ENCODE measurements at regions not wholly inside any gene's neighbourhood (a gene's known extent, or its start where the extent isn't known, plus 50 kb on each side); places are given as distances from the start of the nearest gene placed in this dataset.
"Not testable (repeated sequence)": the region's sequence is repeated elsewhere in the genome, so short reads cannot be mapped to it uniquely, and the experiment has no call there.

DNA sequence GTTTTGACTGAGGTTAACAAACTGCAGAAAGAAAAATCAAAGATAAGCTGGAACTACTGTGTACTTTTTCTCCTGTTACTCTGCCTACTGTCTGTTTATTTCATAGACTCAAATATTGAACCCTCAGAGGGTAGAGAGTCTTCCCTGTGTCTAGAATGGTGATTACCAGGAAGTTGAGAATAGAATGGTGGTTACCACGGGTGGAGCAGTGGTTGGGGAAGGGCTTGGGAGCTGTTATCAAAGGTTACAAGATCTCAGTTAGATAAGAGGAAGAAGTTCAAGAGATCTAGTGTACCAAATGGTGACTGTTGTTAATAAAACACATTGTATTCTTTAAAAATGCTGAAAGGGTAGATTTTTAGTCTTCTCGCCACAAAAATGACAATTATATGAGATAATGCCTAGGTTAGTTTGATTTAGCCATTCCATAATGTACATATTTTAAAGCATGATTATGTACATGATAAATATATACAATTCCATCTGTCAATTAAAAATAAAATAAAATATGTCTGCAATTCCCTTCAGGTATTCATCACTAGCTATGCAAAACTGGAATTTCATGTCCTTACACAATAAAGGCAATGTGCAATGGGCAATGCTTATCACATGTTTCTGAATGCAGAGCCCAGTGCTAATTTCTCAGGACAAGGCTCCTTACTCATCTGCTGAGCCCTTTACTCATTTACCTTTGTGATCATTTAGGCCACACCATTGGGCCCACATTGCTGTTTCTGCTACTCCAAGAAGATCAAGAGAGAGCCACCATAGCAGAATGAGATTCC, 474.3 kb upstream of the CAMK1G start:
- DNase-seq (ENCODE audit: extremely low spot score in 2 of 2): no peak
- intact Hi-C loops (cut with DNase I): no loop called here
- Histone ChIP-seq H3K4me1 (no peaks in the 10 kb centered on the region), H3K9me3 (no peaks in the 10 kb centered on the region), H3K4me3 (no peak overlapping the region), H3K36me3 (no peaks in the 10 kb centered on the region), H3K27ac (no peak overlapping the region), H3K27me3 (no peaks in the 10 kb centered on the region)
- no peak for TF ChIP-seq POLR2A (IDR thresholded peaks at IDR 0.05)
- TF ChIP-seq CTCF (IDR thresholded peaks at IDR 0.05): no peak
- TF ChIP-seq POLR2AphosphoS5 (IDR thresholded peaks at IDR 0.05; ENCODE audit: insufficient read depth in 1 of 2, low read depth in 1 of 2): no peak

DNA sequence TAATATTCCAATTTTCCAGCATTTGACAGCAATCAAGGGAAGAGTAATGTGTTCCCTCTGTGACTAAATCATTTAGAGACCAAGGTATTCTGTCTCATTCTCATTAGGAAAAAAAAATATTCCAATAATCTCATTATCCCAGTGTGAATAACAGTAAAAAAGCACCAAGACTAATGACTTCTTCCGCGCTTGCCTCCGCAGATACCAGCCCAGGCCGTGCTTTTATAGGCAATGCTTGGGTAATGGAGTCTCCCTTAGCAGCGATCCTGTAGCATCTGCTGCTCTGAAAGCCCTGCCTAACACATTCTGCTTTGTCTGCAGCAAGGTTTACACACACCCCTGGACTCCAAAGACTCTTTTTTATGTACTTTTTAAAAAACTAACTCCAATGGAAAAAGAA, 470.0 kb upstream of the CAMK1G start:
- no peaks in the 10 kb centered on the region for H3K4me1 ChIP-seq
- no peaks in the 10 kb centered on the region for H3K9me3 ChIP-seq
- no peaks in the 10 kb centered on the region for H3K36me3 ChIP-seq
- no peak overlapping the region for H3K27ac ChIP-seq
- TF ChIP-seq CTCF (IDR thresholded peaks at IDR 0.05) (no peak), POLR2AphosphoS5 (IDR thresholded peaks at IDR 0.05; ENCODE audit: insufficient read depth in 1 of 2, low read depth in 1 of 2) (no peak), POLR2A (IDR thresholded peaks at IDR 0.05) (no peak)
- DNase-seq (ENCODE audit: extremely low spot score in 2 of 2): no peak
- H3K27me3 ChIP-seq: no peaks in the 10 kb centered on the region
- intact Hi-C loops (cut with DNase I): loop anchor here (10.0 kb wide), 1 partner anchor 1439 kb away; no protein-coding TSS in a partner anchor
- H3K4me3 ChIP-seq: no peak overlapping the region

GRCh38 chr1:209116705-209117104, 466.8 kb upstream of the CAMK1G start:
- no peaks in the 10 kb centered on the region for H3K27me3 ChIP-seq
- H3K4me3 ChIP-seq: no peak overlapping the region
- no peak overlapping the region for H3K27ac ChIP-seq
- H3K4me1 ChIP-seq: no peaks in the 10 kb centered on the region
- no peaks in the 10 kb centered on the region for H3K36me3 ChIP-seq
- TF ChIP-seq POLR2A (IDR thresholded peaks at IDR 0.05): no peak
- no peak for TF ChIP-seq CTCF (IDR thresholded peaks at IDR 0.05)
- TF ChIP-seq POLR2AphosphoS5 (IDR thresholded peaks at IDR 0.05; ENCODE audit: insufficient read depth in 1 of 2, low read depth in 1 of 2): no peak
- intact Hi-C loops (cut with DNase I): loop anchor here (10.0 kb wide), 1 partner anchor 1442 kb away; no protein-coding TSS in a partner anchor
- DNase-seq (ENCODE audit: extremely low spot score in 2 of 2): no peak
- no peaks in the 10 kb centered on the region for H3K9me3 ChIP-seq

GRCh38 chr1:209123601-209124000, 459.9 kb upstream of the CAMK1G start:
- no peaks in the 10 kb centered on the region for H3K27me3 ChIP-seq
- H3K4me1 ChIP-seq: no peaks in the 10 kb centered on the region
- H3K4me3 ChIP-seq: no peak overlapping the region
- H3K27ac ChIP-seq: no peak overlapping the region
- H3K36me3 ChIP-seq: no peaks in the 10 kb centered on the region
- intact Hi-C loops (cut with DNase I): no loop called here
- H3K9me3 ChIP-seq: no peaks in the 10 kb centered on the region
- DNase-seq (ENCODE audit: extremely low spot score in 2 of 2): no peak
- TF ChIP-seq CTCF (IDR thresholded peaks at IDR 0.05) (no peak), POLR2A (IDR thresholded peaks at IDR 0.05) (no peak), POLR2AphosphoS5 (IDR thresholded peaks at IDR 0.05; ENCODE audit: insufficient read depth in 1 of 2, low read depth in 1 of 2) (no peak)

DNA sequence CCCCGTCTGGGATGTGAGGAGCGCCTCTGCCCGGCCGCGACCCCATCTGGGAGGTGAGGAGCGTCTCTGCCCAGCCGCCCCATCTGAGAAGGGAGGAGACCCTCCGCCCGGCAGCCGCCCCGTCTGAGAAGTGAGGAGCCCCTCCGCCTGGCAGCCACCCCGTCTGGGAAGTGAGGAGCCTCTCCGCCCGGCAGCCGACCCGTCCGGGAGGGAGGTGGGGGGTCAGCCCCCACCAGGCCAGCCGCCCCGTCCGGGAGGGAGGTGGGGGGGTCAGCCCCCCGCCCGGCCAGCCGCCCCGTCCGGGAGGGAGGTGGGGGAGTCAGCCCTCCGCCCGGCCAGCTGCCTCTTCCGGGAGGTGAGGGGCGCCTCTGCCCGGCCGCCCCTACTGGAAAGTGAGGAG, 454.4 kb upstream of the CAMK1G start:
- DNase-seq (ENCODE audit: extremely low spot score in 2 of 2); H3K36me3 ChIP-seq; H3K27me3 ChIP-seq; H3K27ac ChIP-seq; intact Hi-C loops (cut with DNase I); H3K4me1 ChIP-seq; H3K4me3 ChIP-seq; H3K9me3 ChIP-seq: not testable (repeated sequence)
